Colonic mucosa (tissue), 4 donors: ENCODE measurements at regions not wholly inside any gene's neighbourhood (a gene's known extent, or its start where the extent isn't known, plus 50 kb on each side); places are given as distances from the start of the nearest gene placed in this dataset.

Experiments used
- DNase-seq: peaks from one replicate; pipeline ENCODE4 v3.0.0-alpha.2; 2020
- H3K27ac ChIP-seq: fragments of 200-600 bp; one replicate; pipeline ENCODE4 v1.8.0; 2021
- H3K27me3 ChIP-seq: fragments of 200-600 bp; one replicate; pipeline ENCODE4 v1.8.0; 2021
- H3K36me3 ChIP-seq: fragments of 200-600 bp; one replicate; pipeline ENCODE4 v1.8.0; 2021
- H3K4me1 ChIP-seq: fragments of 200-600 bp; one replicate; pipeline ENCODE4 v1.8.0; 2021; ENCODE audit warnings: mild to moderate bottlenecking
- H3K4me3 ChIP-seq: fragments of 200-600 bp; one replicate; pipeline ENCODE4 v1.8.0; 2021
- H3K9ac ChIP-seq, 2 donors: one replicate each; pipeline ENCODE4 v1.7.0; 2013; ENCODE audit warnings: control low read depth in 2 of 2, low read depth in 2 of 2, low read length in 2 of 2
- H3K9me3 ChIP-seq: fragments of 200-600 bp; one replicate; pipeline ENCODE4 v1.8.0; 2021
- CTCF ChIP-seq: fragments of 200-600 bp; IDR thresholded peaks from one replicate; pipeline ENCODE4 v1.8.0; 2022; ENCODE audit warnings: antibody characterized with exemption, mild to moderate bottlenecking
- intact Hi-C: fragments of 100-400 bp; cut with DNase I; formaldehyde crosslinking; loops from one replicate; pipeline ENCODE4 v1.14.1; 2022
- donor health status: healthy.
- donor health status: DM: no; HTN: no; CAD: no.
- donor health status: DM: no; HTN: no; CAD: no.

- intact Hi-C loops: loop anchor here (5.0 kb wide), 1 partner anchor 1069 kb away; no protein-coding TSS in a partner anchor
- TF ChIP-seq CTCF: peak; percentile 38
- Histone ChIP-seq H3K36me3 (no peaks in the 10 kb centered on the region), H3K9me3 (no peaks in the 10 kb centered on the region), H3K27ac (no peak overlapping the region), H3K4me3 (no peak overlapping the region), H3K27me3 (no peaks in the 10 kb centered on the region), H3K9ac (no peak overlapping the region), H3K4me1 (no peaks in the 10 kb centered on the region)
- no peak for DNase-seq
Measured at GRCh38 chr2:30026091-30027055, 105.0 kb upstream of the ALK start.

GRCh38 chr2:30029804-30030203 lies 108.4 kb upstream of the ALK start:
- Histone ChIP-seq H3K4me3 (no peak overlapping the region), H3K9ac (no peak overlapping the region), H3K27me3 (no peaks in the 10 kb centered on the region), H3K9me3 (no peaks in the 10 kb centered on the region), H3K27ac (no peak overlapping the region), H3K4me1 (no peaks in the 10 kb centered on the region), H3K36me3 (no peaks in the 10 kb centered on the region)
- intact Hi-C loops: loop anchor here (5.0 kb wide), 1 partner anchor 1073 kb away; no protein-coding TSS in a partner anchor
- no peak for DNase-seq
- TF ChIP-seq CTCF: no peak

GRCh38 chr2:30030361-30030760 lies 109.0 kb upstream of the ALK start:
- intact Hi-C loops: no loop called here
- Histone ChIP-seq H3K9ac (no peak overlapping the region), H3K9me3 (no peaks in the 10 kb centered on the region), H3K27ac (no peak overlapping the region), H3K4me3 (no peak overlapping the region), H3K27me3 (no peaks in the 10 kb centered on the region), H3K36me3 (no peaks in the 10 kb centered on the region), H3K4me1 (no peaks in the 10 kb centered on the region)
- TF ChIP-seq CTCF: no peak
- DNase-seq: no peak

GRCh38 chr2:30031184-30031583 lies 109.8 kb upstream of the ALK start:
- Histone ChIP-seq H3K9ac (no peak overlapping the region), H3K4me3 (no peak overlapping the region), H3K36me3 (no peaks in the 10 kb centered on the region), H3K9me3 (no peaks in the 10 kb centered on the region), H3K4me1 (no peaks in the 10 kb centered on the region), H3K27me3 (no peaks in the 10 kb centered on the region), H3K27ac (no peak overlapping the region)
- intact Hi-C loops: no loop called here
- no peak for DNase-seq
- TF ChIP-seq CTCF: no peak

GRCh38 chr2:30034052-30034775 lies 112.6 kb upstream of the YPEL5 start:
- TF ChIP-seq CTCF: no peak
- no peaks in the 10 kb centered on the region for H3K27me3 ChIP-seq
- H3K4me3 ChIP-seq: no peak overlapping the region
- intact Hi-C loops: no loop called here
- no peak overlapping the region for H3K9ac ChIP-seq
- H3K36me3 ChIP-seq: no peaks in the 10 kb centered on the region
- H3K27ac ChIP-seq: no peak overlapping the region
- no peaks in the 10 kb centered on the region for H3K4me1 ChIP-seq
- DNase-seq: no peak
- no peaks in the 10 kb centered on the region for H3K9me3 ChIP-seq
